NCI-H82 treated with DMSO at 0.1 percent for 48 hours (cell line): ENCODE measurements at regions not wholly inside any gene's neighbourhood (a gene's known extent, or its start where the extent isn't known, plus 50 kb on each side); places are given as distances from the start of the nearest gene placed in this dataset.
"Not testable (repeated sequence)": the region's sequence is repeated elsewhere in the genome, so short reads cannot be mapped to it uniquely, and the experiment has no call there.

Source experiments
- DNase-seq: peaks from one replicate; lab custom pipeline; 2025; ENCODE audit not compliant: unreplicated experiment; lab: John Stamatoyannopoulos, UW

DNA sequence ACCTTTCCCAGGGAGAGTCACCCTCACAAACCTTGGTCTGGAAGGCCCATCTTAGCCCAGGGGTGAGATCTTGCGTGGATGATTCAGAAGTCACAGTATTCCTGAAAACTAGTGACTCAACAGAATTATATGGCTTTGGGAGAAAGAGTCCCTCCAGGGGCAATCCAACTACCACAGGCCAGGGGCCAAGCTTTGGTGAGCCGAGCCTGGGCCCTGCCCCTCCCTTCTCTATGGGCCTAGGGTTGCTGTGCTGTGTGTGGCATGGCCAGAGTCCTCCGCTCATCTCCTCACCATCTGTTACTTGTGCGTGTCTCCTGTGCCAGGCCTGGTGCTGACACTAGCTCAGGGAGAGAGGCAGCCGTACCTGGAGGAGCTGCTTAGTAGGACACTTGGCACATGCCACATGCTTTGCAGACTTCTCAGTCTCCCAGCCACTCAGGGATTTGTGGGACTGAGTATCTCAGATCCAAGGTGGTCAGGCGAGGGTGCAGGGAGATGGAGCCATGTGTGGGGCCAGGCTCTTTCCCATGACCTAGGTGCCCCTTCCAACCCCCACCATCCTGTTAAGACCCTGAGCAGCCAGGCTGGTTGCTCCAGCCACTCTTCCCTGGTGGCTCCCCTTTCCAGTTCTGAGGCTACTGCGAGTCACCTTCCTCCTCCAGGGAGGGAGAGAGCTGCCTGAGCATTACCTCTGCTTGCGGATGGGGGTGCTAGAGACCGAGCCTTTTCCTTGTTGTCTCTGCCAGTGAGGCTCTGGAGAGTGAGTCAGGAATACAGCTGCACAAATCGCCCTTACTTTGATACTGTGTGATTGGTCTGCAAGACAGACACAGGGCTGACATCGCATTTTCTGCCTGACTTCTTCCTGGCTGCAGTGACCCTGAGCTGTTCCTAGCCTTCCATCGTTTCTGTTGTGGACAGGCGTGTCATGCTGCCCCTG is 94.1 kb downstream of the SLC25A47 start:
- DNase-seq, result peak; percentile 21

DNA sequence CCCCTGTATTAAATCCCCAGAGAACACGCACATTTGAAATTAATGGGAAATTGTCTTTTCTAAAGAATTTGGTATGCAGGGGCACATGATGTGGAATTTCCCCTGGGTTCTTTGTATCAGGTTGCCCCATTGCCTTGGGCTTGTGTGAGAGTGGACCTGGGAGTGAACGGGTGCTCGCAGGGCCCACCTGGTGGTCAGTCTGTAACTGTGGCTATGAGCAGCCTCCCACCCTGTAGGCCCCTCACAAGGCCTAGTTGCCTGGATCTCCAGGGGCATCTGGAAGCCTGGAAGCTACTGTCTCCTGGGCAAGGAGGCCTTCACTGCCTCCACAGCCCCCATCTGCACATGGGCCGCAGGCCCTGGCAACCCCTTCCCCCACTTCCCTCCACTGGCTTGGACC is 96.7 kb downstream of the SLC25A47 start:
- DNase-seq, result no peak

DNA sequence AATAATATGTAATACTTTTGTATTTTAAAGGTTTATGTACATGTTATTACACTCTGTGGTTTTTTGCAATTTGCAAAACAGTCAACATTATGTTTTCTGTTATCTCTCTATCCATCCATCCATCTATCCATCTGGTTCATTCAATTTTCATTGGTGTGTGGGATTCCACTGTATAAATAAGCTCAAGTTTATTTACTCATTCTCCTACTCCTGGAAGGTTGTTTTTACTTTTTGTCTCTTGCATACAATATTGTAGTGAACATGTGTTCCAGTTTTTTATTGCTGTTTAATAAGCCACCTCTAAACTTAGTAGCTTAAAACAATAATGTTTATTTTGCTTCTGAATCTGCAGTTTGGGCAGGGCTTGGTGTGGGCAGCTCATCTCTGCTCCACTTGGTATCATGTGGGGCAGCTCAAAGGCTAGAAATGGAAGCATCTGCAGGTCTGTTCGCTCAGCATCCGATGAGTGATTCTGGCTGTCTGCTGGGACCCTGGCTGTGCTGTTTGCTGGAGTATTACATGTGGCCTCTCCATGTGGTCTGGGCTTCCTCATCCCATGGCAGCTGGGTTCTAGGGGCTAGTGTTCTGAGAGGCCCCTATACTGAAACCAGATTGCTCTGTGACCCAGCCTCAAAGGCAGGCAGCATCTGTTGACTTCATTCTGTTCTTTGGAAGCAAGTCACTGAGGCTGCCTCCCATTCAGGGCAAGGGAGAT is 98.8 kb downstream of the SLC25A47 start:
- no peak for DNase-seq

DNA sequence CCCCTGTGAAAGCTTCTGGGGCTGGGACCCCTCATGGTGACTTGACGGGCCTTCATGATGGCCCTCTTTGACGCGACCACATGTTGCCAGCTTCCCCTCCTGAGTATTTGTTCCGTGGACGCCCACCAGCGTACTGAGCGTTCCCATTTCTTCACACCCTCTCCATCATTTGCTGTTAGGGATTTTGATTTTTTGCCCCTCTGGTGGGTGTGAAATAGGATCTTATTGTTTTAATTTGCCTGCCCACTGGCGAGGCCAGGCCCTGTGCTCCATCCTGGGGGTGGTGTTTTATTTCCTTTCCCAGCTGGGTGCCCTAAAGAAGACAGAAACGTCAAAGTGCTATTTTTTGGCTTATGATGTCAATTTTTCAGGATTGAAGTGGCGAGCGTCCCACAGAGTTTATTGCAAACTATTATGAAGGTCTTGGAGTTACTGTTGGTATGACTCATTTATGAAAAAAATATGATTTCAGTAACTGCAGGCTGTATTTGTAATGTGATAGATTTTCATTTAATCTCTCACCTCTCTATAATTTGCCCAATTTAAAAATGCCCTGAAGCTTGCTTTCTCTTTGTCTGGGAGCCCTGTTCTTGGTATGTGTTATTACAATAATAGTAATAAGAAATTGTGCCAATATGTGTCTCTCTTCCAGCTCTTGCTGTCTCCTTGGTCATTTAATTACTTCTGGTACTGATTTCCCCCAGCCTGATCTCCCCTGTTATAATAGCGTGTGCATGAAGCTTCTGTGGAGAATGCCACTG is 99.6 kb downstream of the SLC25A47 start:
- DNase-seq, result no peak

DNA sequence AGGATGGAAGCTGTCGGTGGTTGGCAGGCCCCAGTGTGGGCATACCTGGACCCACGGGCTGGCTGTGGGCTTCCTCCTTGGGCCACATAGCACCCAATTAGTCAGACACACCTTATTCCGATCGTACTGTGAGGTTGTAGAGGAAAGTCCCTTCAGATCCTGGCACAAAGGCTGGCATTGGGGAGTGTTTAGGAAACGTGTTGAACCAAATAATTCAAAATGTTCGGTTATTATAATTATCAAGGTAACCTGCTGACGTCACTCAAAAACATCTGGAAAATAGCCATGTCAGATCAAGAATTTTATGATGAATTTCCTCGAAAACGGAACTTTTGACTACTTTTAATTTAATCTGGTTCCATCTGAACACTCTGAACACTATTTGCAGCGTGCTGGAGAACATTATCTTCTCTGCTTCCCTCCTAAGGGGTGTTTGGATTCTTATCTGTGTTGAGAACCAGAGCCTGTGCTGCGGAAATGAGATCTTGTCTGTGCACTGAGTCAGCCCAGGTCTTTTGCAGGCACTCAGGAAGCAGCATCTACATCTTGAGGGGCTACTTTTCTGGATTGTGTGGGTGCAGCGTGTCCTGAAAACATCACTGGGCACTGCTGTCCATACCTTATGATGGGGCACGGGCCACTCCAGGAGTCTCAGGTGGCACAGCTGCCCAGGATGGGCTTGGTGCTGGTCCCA is 100.3 kb downstream of the SLC25A47 start:
- DNase-seq, result no peak

DNA sequence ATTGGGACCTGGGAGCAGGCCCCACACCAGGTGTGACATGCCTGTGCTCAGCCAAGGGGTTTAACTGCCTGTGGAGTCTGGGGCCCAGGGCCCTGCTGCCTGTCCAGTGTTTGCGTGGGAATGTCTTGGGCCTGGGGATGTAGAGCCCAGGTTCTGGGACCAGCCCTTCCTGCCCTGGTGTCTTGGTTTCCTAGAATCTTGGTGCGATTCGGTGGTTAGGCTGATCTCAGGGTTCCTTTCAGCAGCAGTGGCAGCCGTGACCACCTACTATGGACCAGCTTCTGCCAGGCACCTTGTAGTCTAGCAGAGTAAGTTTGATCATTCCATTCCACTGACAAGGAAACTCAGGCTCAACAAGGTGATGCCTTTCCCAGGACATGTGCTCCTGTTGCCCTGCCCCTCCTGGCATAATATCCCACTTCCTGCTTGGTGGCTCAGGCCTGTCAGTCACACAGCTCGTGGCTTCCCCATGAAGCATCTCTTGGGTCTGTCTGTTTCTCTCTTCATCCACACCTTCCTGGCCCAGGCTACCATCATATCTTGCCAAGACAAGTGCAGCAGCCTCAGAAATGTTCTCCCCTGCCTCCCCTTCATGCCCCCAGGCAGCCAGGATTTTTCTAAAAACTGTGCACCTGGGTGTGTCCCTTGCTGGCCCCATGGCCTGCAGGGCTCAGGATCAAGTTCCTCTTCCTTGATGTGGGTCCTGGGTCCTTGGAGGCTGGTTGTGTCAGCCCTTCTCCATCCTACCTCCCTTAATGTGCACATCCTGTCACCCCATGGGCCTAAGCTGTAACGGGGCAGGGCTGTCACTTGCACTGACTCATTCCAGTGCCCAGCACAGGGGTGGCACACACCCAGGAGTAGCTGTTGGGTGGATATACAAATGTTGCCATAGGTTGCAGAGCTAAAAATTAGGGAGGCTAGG is 101.6 kb downstream of the SLC25A47 start:
- DNase-seq, result no peak

DNA sequence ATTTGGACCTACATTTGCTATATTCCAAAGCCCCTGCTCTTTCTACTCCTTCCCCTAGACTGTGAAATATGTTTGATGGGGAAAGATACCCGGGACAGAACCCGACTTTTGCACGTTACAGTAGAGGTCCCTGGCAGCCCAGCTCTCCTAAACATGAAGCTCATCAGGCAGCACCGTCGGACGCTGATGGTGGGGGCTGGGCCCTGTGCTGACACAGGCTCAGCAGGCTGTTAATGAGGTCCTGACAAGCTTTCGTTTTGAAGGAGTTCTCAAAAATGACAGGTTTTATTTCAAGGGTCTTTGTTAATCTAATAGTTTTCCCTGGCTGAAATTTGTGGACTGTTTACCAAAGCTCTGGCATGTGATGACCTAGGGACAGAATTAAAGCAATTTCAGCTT is 102.3 kb downstream of the SLC25A47 start:
- DNase-seq, result no peak

DNA sequence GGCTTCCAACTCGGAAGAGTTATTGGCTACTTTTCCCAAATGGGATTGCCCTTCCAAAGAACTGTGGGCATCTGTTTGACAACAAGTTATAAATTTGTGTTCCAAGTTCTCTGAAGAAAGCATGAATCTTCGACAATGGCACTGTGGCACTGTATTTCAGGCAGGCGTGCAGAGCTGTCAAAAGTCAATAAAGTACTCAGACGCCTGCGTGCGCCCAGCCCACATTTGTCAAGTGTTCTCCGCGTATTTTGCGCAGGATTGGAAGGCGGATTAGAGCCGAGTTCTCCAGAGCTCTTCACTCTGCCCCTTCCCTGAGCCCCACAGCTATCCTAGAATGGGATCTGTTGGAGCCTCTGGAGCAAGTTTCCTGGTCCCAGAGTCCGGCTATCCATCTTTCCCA is 103.2 kb downstream of the SLC25A47 start:
- DNase-seq, result no peak

DNA sequence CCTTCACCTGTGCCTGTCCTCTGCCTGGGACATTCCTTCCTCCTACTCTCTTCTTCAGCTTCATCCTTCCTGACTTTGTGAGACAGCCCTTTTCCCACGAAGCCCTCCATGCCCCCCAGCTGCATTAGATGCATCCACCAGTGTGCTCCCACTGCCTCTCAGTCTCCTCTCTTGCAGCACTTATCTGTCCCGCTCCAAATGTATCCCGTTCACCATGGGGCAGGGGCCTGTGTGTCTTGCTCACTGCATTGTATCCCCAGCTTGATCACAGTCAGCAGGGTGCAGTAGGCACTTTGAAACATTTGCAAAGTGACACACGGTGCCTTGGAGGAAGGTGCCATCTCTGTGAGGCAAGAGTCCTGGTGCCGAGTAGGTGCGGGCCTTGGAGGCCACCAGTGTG is 104.0 kb downstream of the SLC25A47 start:
- no peak for DNase-seq

DNA sequence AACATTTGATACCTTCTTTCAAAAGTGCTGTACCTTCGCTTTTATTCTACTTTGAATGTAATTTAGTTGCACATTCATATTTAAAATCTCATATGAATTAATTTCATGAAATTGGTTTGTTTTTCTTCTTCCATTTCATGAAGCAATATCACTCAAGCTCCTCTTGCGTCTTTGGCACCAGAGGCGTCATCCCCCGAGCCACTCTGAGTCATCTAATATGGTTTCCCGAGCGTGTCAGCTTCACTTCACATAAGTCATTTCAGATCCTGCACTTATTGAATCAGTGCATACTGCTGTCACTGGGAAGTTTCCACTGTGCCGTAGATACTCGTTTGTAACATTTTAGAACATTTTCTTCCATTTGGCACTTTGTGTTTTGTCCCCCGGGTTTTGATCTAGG is 105.6 kb downstream of the SLC25A47 start:
- no peak for DNase-seq

DNA sequence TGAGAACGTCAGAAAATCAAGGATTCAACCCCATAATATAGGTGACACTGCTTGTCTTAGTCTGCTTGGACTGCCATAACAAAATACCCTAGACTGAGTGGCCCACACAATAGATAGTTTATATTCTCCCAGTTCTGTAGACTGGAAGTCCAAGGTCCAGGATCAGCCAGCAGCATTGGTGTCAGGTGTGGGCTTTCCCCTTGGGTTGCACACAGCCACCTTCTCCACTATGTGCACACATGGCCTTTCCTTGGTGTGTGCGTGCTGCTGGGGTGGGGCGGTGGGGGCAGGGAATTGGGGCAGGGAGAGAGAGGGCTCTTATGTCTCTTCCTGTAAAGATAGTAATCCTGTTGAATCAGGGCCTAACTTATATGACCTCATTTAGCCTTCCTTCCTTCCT is 106.4 kb downstream of the SLC25A47 start:
- DNase-seq, result no peak

DNA sequence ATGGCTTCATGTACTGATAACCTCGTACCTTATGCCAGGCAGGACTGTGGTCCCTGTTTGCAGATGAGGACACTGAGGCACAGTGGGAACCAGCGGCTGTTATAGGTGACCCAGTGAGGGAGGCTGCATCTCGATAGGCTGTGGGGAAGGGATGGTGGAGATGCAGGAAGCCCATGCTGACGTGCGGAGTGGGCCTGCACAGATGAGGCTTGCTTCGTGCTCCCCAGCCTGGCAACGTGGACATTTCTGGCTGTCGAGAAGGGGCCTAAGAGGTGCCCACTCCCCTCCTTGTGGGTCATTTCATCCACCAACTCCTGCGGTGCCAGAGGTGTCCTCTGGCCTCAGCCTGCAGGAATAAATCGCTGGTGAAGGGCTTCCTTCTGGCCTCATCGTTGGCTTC is 107.4 kb downstream of the SLC25A47 start:
- no peak for DNase-seq

DNA sequence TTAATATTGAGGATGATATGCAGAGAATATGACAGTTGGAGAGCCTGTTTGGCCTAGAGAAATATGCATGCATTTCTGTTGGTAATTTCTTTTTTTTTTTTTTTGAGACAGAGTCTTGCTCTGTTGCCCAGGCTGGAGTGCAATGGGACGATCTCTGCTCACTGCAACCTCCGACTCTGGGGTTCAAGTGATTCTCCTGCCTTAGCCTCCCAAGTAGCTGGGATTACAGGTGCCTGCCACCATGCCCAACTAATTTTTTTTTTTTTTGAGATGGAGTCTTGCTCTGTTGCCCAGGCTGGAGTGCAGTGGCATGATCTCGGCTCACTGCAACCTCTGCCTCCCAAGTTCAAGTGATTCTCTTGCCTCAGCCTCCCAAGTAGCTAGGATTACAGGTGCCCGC is 108.3 kb downstream of the SLC25A47 start:
- not testable (repeated sequence) for DNase-seq

DNA sequence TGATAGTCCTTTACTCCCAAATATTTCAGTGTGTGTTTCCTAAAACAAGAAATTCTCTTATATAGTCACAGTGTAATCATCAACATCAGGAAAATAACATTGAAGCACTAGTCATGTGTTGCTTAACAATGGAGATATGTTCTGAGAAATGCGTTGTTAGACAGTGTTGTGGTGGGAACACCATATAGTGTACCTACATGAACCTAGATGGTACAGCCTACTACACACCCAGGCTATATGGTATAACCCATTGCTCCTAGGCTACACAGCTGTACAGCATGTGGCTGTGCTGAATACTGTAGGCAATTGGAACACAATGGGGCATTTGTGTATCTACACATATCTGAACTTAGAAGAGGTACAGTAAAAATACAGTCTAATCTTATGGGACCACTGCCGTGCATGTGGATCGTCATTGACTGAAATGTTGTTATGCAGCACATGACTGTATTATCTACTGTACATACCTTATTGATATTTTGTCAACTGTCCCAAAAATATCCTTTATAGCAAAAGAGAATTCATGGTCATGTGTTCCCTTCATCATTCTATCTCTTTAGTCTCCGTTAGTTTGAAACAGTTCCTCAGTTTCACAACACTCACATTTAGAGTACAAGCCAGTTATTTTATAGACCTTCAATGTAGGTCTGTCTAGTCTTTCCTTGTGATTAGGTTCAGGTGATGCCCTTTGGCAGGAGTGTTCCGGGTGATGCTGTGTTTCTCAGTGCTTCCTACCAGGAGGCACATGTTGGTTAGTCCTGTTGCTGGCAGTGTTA is 109.7 kb downstream of the SLC25A47 start:
- DNase-seq, result no peak

DNA sequence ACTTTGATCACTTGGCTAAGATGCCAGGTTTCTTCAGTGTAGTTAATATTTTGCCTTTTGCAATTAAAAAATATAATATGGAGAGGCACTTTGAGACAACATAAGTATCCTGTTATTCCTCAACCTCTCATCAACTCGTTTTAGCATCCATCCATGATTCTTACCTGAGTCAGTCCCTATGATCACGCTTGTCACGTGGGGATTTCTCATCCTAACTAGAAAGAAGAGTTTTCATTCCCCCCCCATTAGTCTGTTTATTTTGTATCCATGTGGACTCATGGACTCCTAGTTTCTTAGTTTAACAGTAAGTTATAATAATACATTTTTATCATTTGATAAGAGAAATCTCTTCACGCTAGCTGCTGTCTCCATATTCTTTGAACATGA is 110.3 kb downstream of the SLC25A47 start:
- no peak for DNase-seq

DNA sequence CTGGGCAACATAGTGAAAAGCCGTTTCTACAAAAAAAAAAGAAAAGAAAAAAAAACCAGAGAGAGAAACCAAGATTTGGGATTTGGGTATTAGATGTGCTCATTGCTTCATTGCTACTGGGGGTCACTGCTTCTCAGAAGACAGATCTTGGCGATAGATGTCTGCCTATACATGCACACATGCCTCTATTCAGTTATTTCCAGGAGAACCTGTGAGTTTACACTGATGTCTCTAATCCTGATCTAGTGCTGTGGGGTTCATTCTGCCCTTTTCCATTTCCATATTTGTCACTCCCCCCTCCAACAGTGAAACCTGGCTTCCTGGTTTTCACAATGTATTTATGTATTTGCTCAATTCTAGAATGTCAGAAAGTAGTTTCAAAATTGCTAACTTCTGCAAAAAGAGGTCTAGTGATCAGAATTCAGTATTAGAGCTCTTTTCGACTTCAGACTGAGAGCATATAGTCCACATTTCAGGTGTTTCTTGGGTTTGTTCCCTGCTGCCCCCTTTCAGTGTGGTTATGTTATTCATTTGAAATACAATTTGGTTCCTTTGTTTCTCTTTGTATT is 111.0 kb downstream of the SLC25A47 start:
- DNase-seq, result no peak

DNA sequence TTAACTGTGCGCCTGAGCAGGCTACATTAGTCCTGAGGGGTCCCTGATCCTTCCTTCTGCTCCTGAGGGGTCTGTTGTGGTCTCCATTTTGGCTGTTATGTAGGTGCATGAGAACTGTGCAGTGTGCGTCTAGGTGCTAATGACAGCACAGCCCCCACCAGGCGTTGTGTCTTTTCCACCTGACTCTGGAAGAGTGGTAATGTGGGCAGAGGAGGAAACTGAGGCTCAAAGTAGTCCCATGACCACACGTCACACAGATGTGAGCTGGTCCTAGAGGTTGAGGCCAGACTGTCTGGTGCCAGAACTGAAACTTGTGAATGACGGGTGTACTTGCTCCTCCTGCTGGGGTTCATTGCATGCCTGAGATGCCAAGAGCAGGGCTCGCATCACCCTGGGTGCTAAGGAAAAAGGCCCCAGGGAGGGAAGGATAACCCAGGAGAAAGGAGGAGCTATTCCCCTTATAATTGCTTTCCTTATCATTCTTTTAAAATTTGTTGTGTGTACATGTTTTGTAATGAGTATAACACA is 111.8 kb downstream of the SLC25A47 start:
- no peak for DNase-seq

DNA sequence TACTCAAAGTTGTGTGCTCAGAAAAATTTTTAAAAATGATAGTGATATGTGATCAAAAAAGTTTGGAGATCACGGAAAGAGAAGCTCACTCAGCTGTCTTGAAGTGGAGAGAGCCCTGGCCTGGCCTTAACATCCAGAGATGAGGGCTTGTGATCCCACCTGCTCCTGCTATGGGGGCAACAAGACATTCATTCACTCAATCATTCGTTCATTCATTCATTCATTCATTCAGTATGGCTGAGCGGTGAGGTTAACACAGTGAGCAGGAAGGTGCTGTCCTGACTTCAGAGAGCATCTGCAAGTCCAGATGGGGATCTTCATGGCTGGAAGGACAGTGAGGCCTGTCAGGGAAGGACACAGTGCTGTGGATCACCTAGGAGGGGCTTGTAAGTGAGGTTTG is 112.3 kb downstream of the SLC25A47 start:
- no peak for DNase-seq
